DMS53 treated with DMSO at 0.1 percent for 48 hours (cell line): ENCODE measurements at regions not wholly inside any gene's neighbourhood (a gene's known extent, or its start where the extent isn't known, plus 50 kb on each side); places are given as distances from the start of the nearest gene placed in this dataset.

ENCODE experiments used
- DNase-seq: peaks from one replicate; lab custom pipeline; 2025; ENCODE audit not compliant: unreplicated experiment; lab: John Stamatoyannopoulos, UW

- no peak for DNase-seq
Measured at GRCh38 chr15:98441599-98441998, 206.7 kb upstream of the IGF1R start.

- peak; percentile 40 for DNase-seq
Measured at GRCh38 chr15:98442379-98442833, 205.9 kb upstream of the IGF1R start.

GRCh38 chr15:98442901-98443300, 205.4 kb upstream of the IGF1R start:
- DNase-seq, result no peak

- no peak for DNase-seq
Measured at GRCh38 chr15:98443526-98443925, 204.8 kb upstream of the IGF1R start.

GRCh38 chr15:98444138-98444537, 204.2 kb upstream of the IGF1R start:
- DNase-seq, result no peak

GRCh38 chr15:98445315-98445714, 203.0 kb upstream of the IGF1R start:
- DNase-seq, result no peak

GRCh38 chr15:98446083-98446482, 202.3 kb upstream of the IGF1R start:
- DNase-seq, result no peak

GRCh38 chr15:98447069-98447468, 201.3 kb upstream of the IGF1R start:
- DNase-seq, result no peak

- no peak for DNase-seq
Measured at GRCh38 chr15:98451236-98451635, 197.1 kb upstream of the IGF1R start.

GRCh38 chr15:98452238-98452637, 196.1 kb upstream of the IGF1R start:
- DNase-seq, result no peak

GRCh38 chr15:98455904-98456303, 192.4 kb upstream of the IGF1R start:
- no peak for DNase-seq

GRCh38 chr15:98476559-98476958, 171.8 kb upstream of the IGF1R start:
- DNase-seq, result no peak

GRCh38 chr15:98480844-98481243, 167.5 kb upstream of the IGF1R start:
- DNase-seq, result no peak

- no peak for DNase-seq
Measured at GRCh38 chr15:98483575-98484130, 164.7 kb upstream of the IGF1R start.

GRCh38 chr15:98484914-98485313, 163.4 kb upstream of the IGF1R start:
- peak; percentile 78 for DNase-seq

- no peak for DNase-seq
Measured at GRCh38 chr15:98485451-98485850, 162.9 kb upstream of the IGF1R start.

- no peak for DNase-seq
Measured at GRCh38 chr15:98493966-98494511, 154.3 kb upstream of the IGF1R start.

GRCh38 chr15:98501192-98501591, 147.1 kb upstream of the IGF1R start:
- no peak for DNase-seq

- DNase-seq, result no peak
Measured at GRCh38 chr15:98501632-98502031, 146.7 kb upstream of the IGF1R start.

- DNase-seq, result no peak
Measured at GRCh38 chr15:98503970-98504369, 144.4 kb upstream of the IGF1R start.

- DNase-seq, result no peak
Measured at GRCh38 chr15:98504998-98505397, 143.3 kb upstream of the IGF1R start.

GRCh38 chr15:98505611-98506031, 142.7 kb upstream of the IGF1R start:
- DNase-seq, result no peak

- DNase-seq, result no peak
Measured at GRCh38 chr15:98506172-98506571, 142.2 kb upstream of the IGF1R start.
